Stomach smooth muscle (tissue), 2 donors: ENCODE measurements at regions not wholly inside any gene's neighbourhood (a gene's known extent, or its start where the extent isn't known, plus 50 kb on each side); places are given as distances from the start of the nearest gene placed in this dataset.
"Not testable (repeated sequence)": the region's sequence is repeated elsewhere in the genome, so short reads cannot be mapped to it uniquely, and the experiment has no call there.

Experiments used
- H3K27ac ChIP-seq: one replicate; pipeline ENCODE4 v1.7.0; 2013; ENCODE audit warnings: mild to moderate bottlenecking, low read length, inconsistent platforms
- H3K27me3 ChIP-seq, 2 donors: one replicate each; pipeline ENCODE4 v1.7.0; 2013; ENCODE audit warnings: low read length in 2 of 2; ENCODE audit not compliant: insufficient read depth in 2 of 2, control insufficient read depth in 1 of 2
- H3K36me3 ChIP-seq, 2 donors: one replicate each; pipeline ENCODE4 v1.7.0; 2013; ENCODE audit warnings: low read length in 2 of 2; ENCODE audit not compliant: control insufficient read depth in 2 of 2, insufficient read depth in 2 of 2
- H3K4me1 ChIP-seq: one replicate; pipeline ENCODE4 v1.7.0; 2013; ENCODE audit warnings: low read length; ENCODE audit not compliant: control insufficient read depth, insufficient read depth
- H3K4me3 ChIP-seq, 2 donors: one replicate each; pipeline ENCODE4 v1.7.0; 2013; ENCODE audit warnings: low read length in 2 of 2
- H3K9ac ChIP-seq, 2 donors: one replicate each; pipeline ENCODE4 v1.7.0; 2013; ENCODE audit warnings: low read length in 2 of 2, mild to moderate bottlenecking in 1 of 2
- H3K9me3 ChIP-seq, 2 donors: one replicate each; pipeline ENCODE4 v1.7.0; 2013; ENCODE audit warnings: low read length in 2 of 2; ENCODE audit not compliant: control insufficient read depth in 2 of 2
- donor health status: healthy.
- donor health status: Pancreatic carcinoma.

DNA sequence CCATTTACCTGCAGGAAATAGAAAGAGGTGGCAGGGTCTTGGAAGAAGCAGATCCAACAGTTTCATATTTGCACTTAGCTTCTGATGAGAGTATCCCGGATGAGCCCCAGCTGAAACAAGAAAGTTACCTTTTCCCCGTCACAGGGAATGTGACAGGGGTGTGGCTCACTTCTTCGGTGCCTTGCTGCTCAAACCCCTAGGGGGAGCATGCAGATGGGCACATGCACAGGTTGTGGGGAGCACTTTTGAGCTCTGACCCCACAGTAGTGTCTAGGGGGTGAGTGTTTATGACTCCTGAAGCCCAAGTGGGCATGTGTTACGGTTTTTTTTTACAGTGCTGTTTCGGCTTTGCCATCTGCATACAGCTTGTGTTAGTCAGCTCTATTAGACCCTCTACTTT lies 1221.0 kb downstream of the JRKL start:
- Histone ChIP-seq H3K27me3 (no peaks in the 10 kb centered on the region), H3K9me3 (peaks cover 0 to 14% of the 10 kb centered on the region in 2 donors), H3K27ac (no peak overlapping the region), H3K4me1 (no peaks in the 10 kb centered on the region), H3K9ac (no peak overlapping the region), H3K4me3 (no peak overlapping the region), H3K36me3 (no peaks in the 10 kb centered on the region)

DNA sequence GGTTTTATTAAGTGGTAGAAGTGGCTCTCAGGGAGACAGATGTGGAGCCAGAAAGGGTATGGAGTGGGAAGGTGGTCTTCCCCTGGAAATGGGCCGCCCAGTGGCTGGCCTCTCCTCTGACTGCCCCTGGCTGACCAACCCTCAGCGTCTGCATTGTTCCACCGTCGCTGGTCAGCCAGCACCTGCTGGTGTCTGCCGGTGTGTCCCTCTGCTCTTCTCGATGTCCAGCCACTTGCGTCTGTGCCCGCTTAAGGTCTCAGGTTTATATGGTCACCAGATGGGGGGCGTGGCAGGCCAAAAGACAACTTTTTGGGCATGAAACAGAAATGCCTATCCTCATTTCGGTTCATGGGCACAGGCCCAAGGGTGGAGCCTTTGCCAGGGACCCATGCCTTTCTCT lies 1221.5 kb downstream of the JRKL start:
- Histone ChIP-seq H3K4me3 (no peak overlapping the region), H3K36me3 (no peaks in the 10 kb centered on the region), H3K9me3 (peaks cover 0 to 16% of the 10 kb centered on the region in 2 donors), H3K27me3 (no peaks in the 10 kb centered on the region), H3K4me1 (no peaks in the 10 kb centered on the region), H3K27ac (no peak overlapping the region), H3K9ac (no peak overlapping the region)

DNA sequence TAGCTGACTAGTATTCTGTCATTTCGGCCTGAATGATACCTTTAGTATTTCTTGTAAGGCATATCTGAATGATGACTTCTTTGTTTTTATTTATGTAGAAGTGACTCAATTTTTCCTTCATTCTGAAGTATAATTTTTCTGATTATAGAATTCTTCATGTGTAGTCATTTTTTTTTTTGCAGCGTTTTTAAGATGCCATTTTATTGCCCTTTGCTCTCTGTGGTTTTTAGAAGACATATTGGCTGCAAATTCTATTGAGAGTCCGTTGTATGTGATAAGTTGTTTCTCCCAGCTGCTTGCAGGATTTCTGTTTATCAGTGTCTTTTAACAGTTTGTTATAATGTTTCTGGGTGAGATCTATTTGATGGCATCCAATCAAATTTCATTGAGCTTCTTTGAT lies 1224.8 kb downstream of the JRKL start:
- Histone ChIP-seq H3K9ac (no peak overlapping the region), H3K4me3 (no peak overlapping the region), H3K4me1 (no peaks in the 10 kb centered on the region), H3K27me3 (no peaks in the 10 kb centered on the region), H3K9me3 (peaks cover 5 to 14% of the 10 kb centered on the region in 2 donors), H3K36me3 (no peaks in the 10 kb centered on the region), H3K27ac (no peak overlapping the region)

DNA sequence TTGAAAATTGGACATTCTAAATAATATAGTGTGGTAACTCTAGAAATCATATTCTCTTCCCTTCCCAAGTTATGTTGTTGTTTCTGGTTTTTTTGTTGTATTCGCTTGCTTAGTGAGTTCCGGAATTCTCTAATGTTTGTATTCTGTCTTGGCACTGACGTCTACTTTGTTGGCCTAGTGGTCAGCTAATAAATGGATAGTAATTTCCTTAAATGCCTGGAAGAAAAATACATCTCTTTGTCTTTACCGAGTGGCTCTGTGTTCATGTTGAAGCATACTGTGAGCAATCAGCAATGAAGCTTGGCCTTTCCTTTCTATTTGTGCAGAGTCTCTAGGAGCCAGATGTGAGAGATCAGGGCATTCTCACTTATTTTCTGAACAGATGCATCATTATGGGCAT lies 1225.7 kb downstream of the JRKL start:
- no peak overlapping the region for H3K4me3 ChIP-seq
- H3K36me3 ChIP-seq, result no peaks in the 10 kb centered on the region
- H3K9ac ChIP-seq, result no peak overlapping the region
- H3K27ac ChIP-seq, result no peak overlapping the region
- H3K4me1 ChIP-seq, result no peaks in the 10 kb centered on the region
- H3K9me3 ChIP-seq, result peaks cover 5 to 11% of the 10 kb centered on the region in 2 donors
- no peaks in the 10 kb centered on the region for H3K27me3 ChIP-seq

DNA sequence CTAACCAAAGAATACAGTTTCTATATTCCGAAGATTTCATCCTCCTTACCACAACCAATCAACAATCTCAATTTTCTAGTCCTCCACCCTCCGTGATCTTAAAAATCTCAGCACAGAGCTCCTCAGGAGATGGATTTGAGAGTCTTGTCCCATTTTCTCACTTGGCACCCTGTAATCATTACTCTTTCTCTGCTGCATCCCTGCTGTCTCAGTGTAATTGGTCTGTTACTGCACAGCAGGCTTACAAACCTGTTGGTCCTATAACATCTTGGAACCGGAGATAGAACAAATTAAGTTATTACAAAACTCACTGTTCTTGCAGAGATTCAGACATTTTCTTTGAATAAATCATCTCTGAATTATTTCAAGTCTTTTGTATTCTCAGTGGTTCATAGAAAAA lies 1227.2 kb downstream of the JRKL start:
- H3K4me3 ChIP-seq, result no peak overlapping the region
- H3K36me3 ChIP-seq, result no peaks in the 10 kb centered on the region
- peaks cover 5 to 6% of the 10 kb centered on the region in 2 donors for H3K9me3 ChIP-seq
- H3K27me3 ChIP-seq, result no peaks in the 10 kb centered on the region
- H3K4me1 ChIP-seq, result no peaks in the 10 kb centered on the region
- no peak overlapping the region for H3K27ac ChIP-seq
- H3K9ac ChIP-seq, result no peak overlapping the region

DNA sequence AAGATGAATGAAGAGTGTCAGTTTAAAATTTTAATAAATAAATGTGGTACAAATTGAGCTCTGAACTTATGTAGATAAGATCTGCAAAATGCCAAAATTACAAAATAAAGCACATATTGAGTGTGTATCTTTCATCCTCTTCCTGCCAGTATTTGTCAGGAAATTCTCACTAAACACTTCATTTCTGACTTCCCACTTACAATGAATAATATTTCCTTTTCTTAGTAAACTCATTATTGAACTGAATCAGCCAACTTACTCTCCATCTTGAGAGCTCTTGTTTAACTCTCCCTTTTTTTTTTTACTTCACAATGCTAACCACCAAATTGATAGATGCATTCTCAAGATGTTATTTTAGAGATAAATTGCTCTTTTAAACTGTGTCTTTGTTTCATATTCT lies 1230.2 kb downstream of the JRKL start:
- Histone ChIP-seq H3K27me3 (no peaks in the 10 kb centered on the region), H3K9ac (no peak overlapping the region), H3K27ac (no peak overlapping the region), H3K9me3 (peaks cover 5 to 6% of the 10 kb centered on the region in 2 donors), H3K4me1 (no peaks in the 10 kb centered on the region), H3K36me3 (no peaks in the 10 kb centered on the region), H3K4me3 (no peak overlapping the region)

DNA sequence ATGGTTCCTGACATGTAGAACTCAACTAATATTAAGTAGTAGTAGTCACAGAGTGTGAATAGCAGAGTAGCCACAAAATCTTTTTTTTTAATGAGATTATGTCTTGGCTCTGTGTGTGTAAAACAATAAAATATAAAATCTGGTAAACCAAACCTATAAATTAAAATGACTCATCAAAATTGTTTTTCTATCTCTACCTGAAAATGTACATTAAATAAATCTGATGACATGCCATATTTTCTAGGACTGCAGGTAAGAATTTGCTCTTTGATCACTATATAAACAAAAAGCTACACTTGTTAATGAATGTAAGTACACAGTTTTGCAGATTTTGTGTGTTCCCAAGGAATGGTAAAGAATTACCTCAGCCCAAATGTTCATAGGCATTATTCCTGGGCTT lies 1231.5 kb downstream of the JRKL start:
- no peak overlapping the region for H3K27ac ChIP-seq
- H3K4me3 ChIP-seq, result no peak overlapping the region
- no peak overlapping the region for H3K9ac ChIP-seq
- H3K27me3 ChIP-seq, result no peaks in the 10 kb centered on the region
- no peaks in the 10 kb centered on the region for H3K4me1 ChIP-seq
- H3K36me3 ChIP-seq, result no peaks in the 10 kb centered on the region
- peaks cover 4 to 5% of the 10 kb centered on the region in 2 donors for H3K9me3 ChIP-seq

DNA sequence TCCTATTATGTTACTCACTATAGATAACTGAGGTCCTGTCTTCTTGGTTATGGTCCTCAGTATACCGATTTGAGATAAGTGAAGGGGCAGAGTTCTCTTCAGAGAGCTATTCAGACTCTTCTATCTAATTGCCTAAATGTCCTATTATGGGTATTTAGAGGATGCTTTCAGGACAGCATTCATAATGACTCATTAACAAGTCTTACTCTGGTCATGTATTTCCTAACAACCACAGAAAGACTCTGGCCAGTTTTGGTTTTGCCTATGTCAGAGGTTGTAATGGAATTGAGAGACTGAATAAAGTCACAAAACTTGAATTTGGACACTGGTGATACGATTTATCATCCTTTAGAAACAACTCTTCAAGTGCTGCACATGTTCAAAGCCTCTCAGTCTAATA lies 1233.0 kb downstream of the JRKL start:
- H3K36me3 ChIP-seq, result no peaks in the 10 kb centered on the region
- no peak overlapping the region for H3K27ac ChIP-seq
- H3K27me3 ChIP-seq, result no peaks in the 10 kb centered on the region
- no peaks in the 10 kb centered on the region for H3K9me3 ChIP-seq
- no peaks in the 10 kb centered on the region for H3K4me1 ChIP-seq
- H3K9ac ChIP-seq, result no peak overlapping the region
- H3K4me3 ChIP-seq, result no peak overlapping the region

DNA sequence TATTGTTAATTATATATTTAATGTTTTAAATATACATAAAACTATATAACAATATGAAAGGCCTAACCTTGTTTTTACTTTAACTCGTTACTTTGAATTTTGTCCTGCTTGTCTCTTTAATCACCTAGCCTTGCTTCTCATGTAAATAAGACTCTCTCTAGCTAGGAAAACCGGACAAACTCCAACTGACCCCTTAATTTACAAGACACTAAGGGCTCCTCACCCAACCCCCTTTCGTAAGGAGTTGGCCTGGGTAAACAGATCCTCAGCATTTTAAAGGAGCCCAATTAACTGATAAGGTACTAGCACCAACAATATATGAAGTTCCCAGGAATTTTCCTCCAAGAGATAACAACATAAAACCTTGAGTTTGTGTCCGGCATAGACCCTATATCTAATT lies 1246.9 kb downstream of the JRKL start:
- not testable (repeated sequence) for H3K36me3 ChIP-seq, H3K27me3 ChIP-seq, H3K4me1 ChIP-seq, H3K9ac ChIP-seq, H3K4me3 ChIP-seq, H3K27ac ChIP-seq, H3K9me3 ChIP-seq

DNA sequence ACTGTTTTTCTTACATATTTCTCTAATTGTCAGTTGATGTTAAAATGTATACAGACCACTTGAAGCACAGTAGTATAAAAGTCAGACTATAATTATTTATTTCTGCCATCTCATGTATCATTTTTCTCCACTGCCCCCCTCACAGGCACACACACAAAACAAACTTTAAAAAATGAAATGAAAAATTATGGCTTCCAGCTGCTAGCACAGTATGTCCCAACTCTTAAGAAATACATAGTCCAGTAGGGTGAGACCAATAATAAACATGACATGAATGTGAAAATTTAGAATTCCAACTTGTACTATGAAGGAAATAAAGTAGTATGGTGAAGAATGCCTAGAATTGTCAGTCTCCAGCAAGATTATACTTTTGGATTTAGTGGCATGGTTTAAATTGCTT lies 1247.9 kb downstream of the JRKL start:
- no peaks in the 10 kb centered on the region for H3K9me3 ChIP-seq
- no peaks in the 10 kb centered on the region for H3K4me1 ChIP-seq
- no peak overlapping the region for H3K4me3 ChIP-seq
- no peak overlapping the region for H3K9ac ChIP-seq
- no peak overlapping the region for H3K27ac ChIP-seq
- no peaks in the 10 kb centered on the region for H3K27me3 ChIP-seq
- H3K36me3 ChIP-seq, result no peaks in the 10 kb centered on the region

DNA sequence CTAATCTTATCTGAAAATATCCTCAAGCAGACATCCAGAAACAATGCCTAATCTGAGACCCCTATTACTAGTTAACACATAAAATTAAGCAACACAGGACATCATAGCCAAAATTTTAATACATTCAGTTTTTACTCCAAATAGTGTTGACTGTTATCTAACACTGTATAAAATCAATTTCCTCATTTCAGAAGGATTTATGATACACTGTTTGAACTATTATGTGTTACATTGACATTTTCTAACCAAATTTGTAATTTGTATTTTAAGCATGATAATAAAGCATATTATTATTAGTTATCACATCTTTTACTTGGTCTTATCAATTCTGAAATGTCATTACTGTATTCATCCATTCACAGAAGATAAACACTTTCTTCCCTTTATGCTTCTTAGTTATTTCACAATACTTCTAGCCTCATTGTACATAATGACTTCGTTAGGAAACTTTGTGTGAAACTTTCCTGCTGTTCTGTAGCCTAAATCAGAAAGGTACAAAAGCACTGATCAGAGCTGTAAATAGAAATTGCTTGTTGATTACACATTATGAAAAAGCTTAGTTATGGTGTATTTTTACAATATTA lies 1248.9 kb downstream of the JRKL start:
- Histone ChIP-seq H3K27ac (no peak overlapping the region), H3K9ac (no peak overlapping the region), H3K27me3 (no peaks in the 10 kb centered on the region), H3K4me1 (no peaks in the 10 kb centered on the region), H3K36me3 (no peaks in the 10 kb centered on the region), H3K4me3 (no peak overlapping the region), H3K9me3 (no peaks in the 10 kb centered on the region)
